IMR-90 (cell line): ENCODE measurements at regions not wholly inside any gene's neighbourhood (a gene's known extent, or its start where the extent isn't known, plus 50 kb on each side); places are given as distances from the start of the nearest gene placed in this dataset.

Experiments used
- ATAC-seq: fragments of 200-7000 bp; cut with Tn5 transposase; 2 replicates; pipeline ENCODE4 v1.9.1; 2020; ENCODE audit warnings: low read depth, mild to moderate bottlenecking, moderate library complexity
- BruUV-seq: library from RNA; stranded (reverse); fragments of 400-500 nt; replicated peaks from 2 replicates; lab custom pipeline; 2021; lab: Mats Ljungman, UMichigan
- CTCF ChIA-PET: fragments of 300-600 bp; formaldehyde crosslinking; extraction: SDS; loops from one replicate; lab custom pipeline; 2021; ENCODE audit warnings: antibody characterized with exemption; lab: Yijun Ruan, JAX
- POLR2A ChIA-PET: fragments of 300-600 bp; sonication (Branson Sonifier 250); formaldehyde crosslinking; loops from one replicate; lab custom pipeline; 2022; ENCODE audit warnings: antibody characterized with exemption; ENCODE audit not compliant: unreplicated experiment; lab: Charles Lee
- DNase-seq: peaks from one replicate; pipeline ENCODE4 v3.0.0; 2013
- H2AFZ ChIP-seq: replicated peaks from 2 replicates; pipeline ENCODE3; 2013; ENCODE audit warnings: low read length, mild to moderate bottlenecking; ENCODE audit not compliant: poor library complexity
- H2AK5ac ChIP-seq: 2 replicates; pipeline ENCODE4 v1.6.1; 2013; ENCODE audit warnings: low read depth, low read length, inconsistent platforms
- H2AK9ac ChIP-seq: replicated peaks from 2 replicates; pipeline ENCODE3; 2013; ENCODE audit warnings: mild to moderate bottlenecking, low read depth, low read length, moderate library complexity; ENCODE audit not compliant: poor library complexity
- H2BK120ac ChIP-seq: 2 replicates; pipeline ENCODE4 v1.6.1; 2013; ENCODE audit warnings: low read depth, low read length, inconsistent platforms
- H2BK15ac ChIP-seq: 3 replicates; pipeline ENCODE4 v1.6.1; 2013; ENCODE audit warnings: low read depth, low read length, inconsistent platforms
- H2BK20ac ChIP-seq: 2 replicates; pipeline ENCODE4 v1.6.1; 2013; ENCODE audit warnings: low read depth, mild to moderate bottlenecking, inconsistent platforms, low read length, moderate library complexity
- H2BK5ac ChIP-seq: 2 replicates; pipeline ENCODE4 v1.6.1; 2013; ENCODE audit warnings: mild to moderate bottlenecking, low read depth, low read length, inconsistent platforms; ENCODE audit not compliant: poor library complexity, severe bottlenecking
- H3K14ac ChIP-seq: replicated peaks from 2 replicates; pipeline ENCODE4 v1.6.1; 2013; ENCODE audit warnings: low read depth, low read length, inconsistent platforms
- H3K18ac ChIP-seq: 2 replicates; pipeline ENCODE4 v1.6.1; 2013; ENCODE audit warnings: low read depth, low read length, control low read depth
- H3K23ac ChIP-seq: 2 replicates; pipeline ENCODE4 v1.6.1; 2013; ENCODE audit warnings: low read depth, low read length, inconsistent platforms
- H3K27ac ChIP-seq: 2 replicates; pipeline ENCODE4 v1.5.1; 2013; ENCODE audit warnings: mild to moderate bottlenecking, control low read depth, low read length; ENCODE audit not compliant: insufficient read depth
- H3K27me3 ChIP-seq: 2 replicates; pipeline ENCODE4 v1.6.1; 2013; ENCODE audit warnings: low read length; ENCODE audit not compliant: control insufficient read depth, insufficient read depth
- H3K36me3 ChIP-seq: 2 replicates; pipeline ENCODE4 v1.6.1; 2013; ENCODE audit warnings: low read length, mixed read lengths; ENCODE audit not compliant: control insufficient read depth, insufficient read depth
- H3K4ac ChIP-seq: 2 replicates; pipeline ENCODE4 v1.6.1; 2013; ENCODE audit warnings: low read depth, low read length, inconsistent platforms
- H3K4me1 ChIP-seq: 2 replicates; pipeline ENCODE4 v1.6.1; 2013; ENCODE audit warnings: low read length, mixed read lengths; ENCODE audit not compliant: control insufficient read depth, insufficient read depth
- H3K4me2 ChIP-seq: 2 replicates; pipeline ENCODE4 v1.6.1; 2013; ENCODE audit warnings: low read depth, mild to moderate bottlenecking, control low read depth, low read length, moderate library complexity
- H3K4me3 ChIP-seq: 2 replicates; pipeline ENCODE4 v1.5.1; 2013; ENCODE audit warnings: low read depth, mild to moderate bottlenecking, control low read depth, low read length, moderate library complexity; ENCODE audit not compliant: insufficient read depth
- H3K56ac ChIP-seq: 2 replicates; pipeline ENCODE4 v1.6.1; 2013; ENCODE audit warnings: low read length, inconsistent platforms; ENCODE audit not compliant: insufficient read depth; ENCODE audit errors: extremely low read depth
- H3K79me1 ChIP-seq, 2 experiments: 2 replicates each; pipeline ENCODE4 v1.6.1; 2013; ENCODE audit warnings: low read length in 2 of 2, inconsistent platforms in 1 of 2, low read depth in 1 of 2
- H3K9ac ChIP-seq: 2 replicates; pipeline ENCODE4 v1.6.1; 2013; ENCODE audit warnings: low read depth, low read length, control low read depth
- H3K9me1 ChIP-seq: 2 replicates; pipeline ENCODE4 v1.6.1; 2013; ENCODE audit warnings: low read length, inconsistent platforms; ENCODE audit not compliant: insufficient read depth
- H3K9me3 ChIP-seq: 2 replicates; pipeline ENCODE4 v1.6.1; 2013; ENCODE audit warnings: low read length; ENCODE audit not compliant: control insufficient read depth, insufficient read depth
- H4K20me1 ChIP-seq: 2 replicates; pipeline ENCODE4 v1.6.1; 2013; ENCODE audit warnings: low read length, inconsistent platforms; ENCODE audit not compliant: insufficient read depth
- H4K5ac ChIP-seq: 2 replicates; pipeline ENCODE4 v1.6.1; 2013; ENCODE audit warnings: mild to moderate bottlenecking, low read depth, low read length, control low read depth
- H4K8ac ChIP-seq, 2 experiments: 2 replicates each; pipeline ENCODE4 v1.6.1; 2013; ENCODE audit warnings: low read depth in 2 of 2, low read length in 2 of 2, control low read depth in 1 of 2, inconsistent platforms in 1 of 2
- H4K91ac ChIP-seq: 2 replicates; pipeline ENCODE4 v1.6.1; 2013; ENCODE audit warnings: low read depth, low read length, inconsistent platforms; ENCODE audit not compliant: insufficient read depth
- CHD1 ChIP-seq: IDR thresholded peaks from 2 replicates; pipeline ENCODE4 v1.6.1; 2012; ENCODE audit warnings: low read depth, low read length, improper control_type of control experiment
- ELK1 ChIP-seq: fragments of 150-350 bp; IDR thresholded peaks from 2 replicates; pipeline ENCODE4 v1.6.1; 2016; ENCODE audit warnings: low read depth, mild to moderate bottlenecking, low read length, moderate library complexity, borderline replicate concordance
- MXI1 ChIP-seq: IDR thresholded peaks from 2 replicates; pipeline ENCODE4 v1.6.1; 2012; ENCODE audit warnings: low read depth, mild to moderate bottlenecking, low read length, moderate library complexity, borderline replicate concordance
- SMC3 ChIP-seq: fragments of 150-350 bp; IDR thresholded peaks from 2 replicates; pipeline ENCODE4 v1.6.1; 2016; ENCODE audit warnings: low read depth, mild to moderate bottlenecking, antibody characterized with exemption, low read length, moderate library complexity
- WGBS, 2 experiments: methylation state at CpG; one replicate each; pipeline versions ENCODE4 v1.1.5 to v1.1.7; 2013; ENCODE audit warnings: missing lambda C conversion rate in 2 of 2; ENCODE audit not compliant: insufficient read length in 1 of 2; ENCODE audit errors: extremely low coverage in 2 of 2; 5-methylcytosine and 5-hydroxymethylcytosine counted together
- dilution Hi-C: fragments of 300-500 bp; cut with HindIII; formaldehyde crosslinking; loops from one replicate; pipeline ENCODE4 v1.14.3; 2018; ENCODE audit warnings: low sequenced_read_pairs; ENCODE audit not compliant: unreplicated experiment
- in situ Hi-C: fragments of 300-500 bp; cut with MboI; formaldehyde crosslinking; loops from 3 replicates; pipeline ENCODE4 v1.14.3; 2019; ENCODE audit warnings: low sequenced_read_pairs, inconsistent platforms, mixed read lengths
- intact Hi-C: fragments of 100-400 bp; cut with micrococcal nuclease; formaldehyde crosslinking; loops from 2 replicates; pipeline ENCODE4 v1.10.0; 2022

DNA sequence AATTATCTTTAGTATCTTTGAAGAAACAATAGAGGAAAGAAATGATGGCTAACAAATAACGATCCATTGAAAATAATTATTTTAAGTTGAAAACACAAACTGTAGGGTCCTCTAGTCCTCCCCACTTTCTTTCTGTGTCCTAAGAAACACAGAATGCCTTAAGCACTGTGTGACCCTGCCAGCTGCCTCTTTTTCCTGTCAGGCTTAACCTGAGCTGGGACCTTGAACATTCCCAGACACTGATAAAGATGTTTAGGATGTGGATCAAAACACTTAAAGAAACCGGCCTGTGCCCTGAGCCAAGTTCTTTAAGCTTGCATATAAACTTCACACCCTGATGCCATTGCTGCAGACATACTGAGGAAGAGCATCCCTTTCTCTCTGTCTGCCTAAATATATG, 755.4 kb upstream of the VRK2 start:
- no peaks in the 10 kb centered on the region for H3K4me1 ChIP-seq
- no peak overlapping the region for H3K23ac ChIP-seq
- H3K79me1 ChIP-seq: no peaks in the 10 kb centered on the region
- no peak overlapping the region for H2AK9ac ChIP-seq
- no peak overlapping the region for H3K9ac ChIP-seq
- DNase-seq: no peak
- H2BK120ac ChIP-seq: no peak overlapping the region
- H4K5ac ChIP-seq: no peak overlapping the region
- no peak overlapping the region for H2BK5ac ChIP-seq
- no peaks in the 10 kb centered on the region for H3K27me3 ChIP-seq
- no peak overlapping the region for H4K91ac ChIP-seq
- no peak overlapping the region for H3K4me3 ChIP-seq
- H3K4me2 ChIP-seq: no peak overlapping the region
- no TSS peak for BruUV-seq
- no peak for TF ChIP-seq MXI1
- no peak for TF ChIP-seq CHD1
- TF ChIP-seq SMC3: no peak
- TF ChIP-seq ELK1: no peak
- no peak overlapping the region for H3K14ac ChIP-seq
- dilution Hi-C loops: no loop called here
- no peak overlapping the region for H3K4ac ChIP-seq
- no peak overlapping the region for H2BK20ac ChIP-seq
- in situ Hi-C loops: no loop called here
- ChIA-PET CTCF (no interaction called here), POLR2A (no interaction called here)
- H3K27ac ChIP-seq: no peak overlapping the region
- no peak overlapping the region for H2AFZ ChIP-seq
- H3K36me3 ChIP-seq: no peaks in the 10 kb centered on the region
- H2AK5ac ChIP-seq: no peak overlapping the region
- H3K9me1 ChIP-seq: no peaks in the 10 kb centered on the region
- intact Hi-C loops: no loop called here
- H3K56ac ChIP-seq: no peak overlapping the region
- WGBS, 2 experiments: no CpG with 5 or more reads among the region's 2 CpGs
- no peak for ATAC-seq
- H3K9me3 ChIP-seq: peaks cover 6% of the 10 kb centered on the region; the same call in 1 of the 2 replicates
- no peak overlapping the region for H2BK15ac ChIP-seq
- no peak overlapping the region for H3K18ac ChIP-seq
- H4K8ac ChIP-seq: no peak overlapping the region
- H4K20me1 ChIP-seq: no peaks in the 10 kb centered on the region
